ENCODE measurements at regions not wholly inside any gene's neighbourhood (a gene's known extent, or its start where the extent isn't known, plus 50 kb on each side); places are given as distances from the start of the nearest gene placed in this dataset.

- no peak for TF ChIP-seq POLR2A (IDR thresholded peaks at IDR 0.05; ENCODE audit: low read depth, low read length)
- no peak for TF ChIP-seq RCOR1 (conservative IDR thresholded peaks at IDR 0.05; ENCODE audit: low read depth, low read length)
These were observed 763.2 kb upstream of the CHAC2 start for GRCh38 chr2:53004413-53004812.
